IMR-90 (cell line): ENCODE measurements at regions not wholly inside any gene's neighbourhood (a gene's known extent, or its start where the extent isn't known, plus 50 kb on each side); places are given as distances from the start of the nearest gene placed in this dataset.

ENCODE experiments used
- ATAC-seq: fragments of 200-7000 bp; cut with Tn5 transposase; 2 replicates; pipeline ENCODE4 v1.9.1; 2020; ENCODE audit warnings: low read depth, mild to moderate bottlenecking, moderate library complexity
- BruUV-seq: library from RNA; stranded (reverse); fragments of 400-500 nt; replicated peaks from 2 replicates; lab custom pipeline; 2021; lab: Mats Ljungman, UMichigan
- CTCF ChIA-PET: fragments of 300-600 bp; formaldehyde crosslinking; extraction: SDS; loops from one replicate; lab custom pipeline; 2021; ENCODE audit warnings: antibody characterized with exemption; lab: Yijun Ruan, JAX
- POLR2A ChIA-PET: fragments of 300-600 bp; sonication (Branson Sonifier 250); formaldehyde crosslinking; loops from one replicate; lab custom pipeline; 2022; ENCODE audit warnings: antibody characterized with exemption; ENCODE audit not compliant: unreplicated experiment; lab: Charles Lee
- DNase-seq: peaks from one replicate; pipeline ENCODE4 v3.0.0; 2013
- H2AFZ ChIP-seq: replicated peaks from 2 replicates; pipeline ENCODE3; 2013; ENCODE audit warnings: low read length, mild to moderate bottlenecking; ENCODE audit not compliant: poor library complexity
- H2AK5ac ChIP-seq: 2 replicates; pipeline ENCODE4 v1.6.1; 2013; ENCODE audit warnings: low read depth, low read length, inconsistent platforms
- H2AK9ac ChIP-seq: replicated peaks from 2 replicates; pipeline ENCODE3; 2013; ENCODE audit warnings: mild to moderate bottlenecking, low read depth, low read length, moderate library complexity; ENCODE audit not compliant: poor library complexity
- H2BK120ac ChIP-seq: 2 replicates; pipeline ENCODE4 v1.6.1; 2013; ENCODE audit warnings: low read depth, low read length, inconsistent platforms
- H2BK15ac ChIP-seq: 3 replicates; pipeline ENCODE4 v1.6.1; 2013; ENCODE audit warnings: low read depth, low read length, inconsistent platforms
- H2BK20ac ChIP-seq: 2 replicates; pipeline ENCODE4 v1.6.1; 2013; ENCODE audit warnings: low read depth, mild to moderate bottlenecking, inconsistent platforms, low read length, moderate library complexity
- H2BK5ac ChIP-seq: 2 replicates; pipeline ENCODE4 v1.6.1; 2013; ENCODE audit warnings: mild to moderate bottlenecking, low read depth, low read length, inconsistent platforms; ENCODE audit not compliant: poor library complexity, severe bottlenecking
- H3K14ac ChIP-seq: replicated peaks from 2 replicates; pipeline ENCODE4 v1.6.1; 2013; ENCODE audit warnings: low read depth, low read length, inconsistent platforms
- H3K18ac ChIP-seq: 2 replicates; pipeline ENCODE4 v1.6.1; 2013; ENCODE audit warnings: low read depth, low read length, control low read depth
- H3K23ac ChIP-seq: 2 replicates; pipeline ENCODE4 v1.6.1; 2013; ENCODE audit warnings: low read depth, low read length, inconsistent platforms
- H3K27ac ChIP-seq: 2 replicates; pipeline ENCODE4 v1.5.1; 2013; ENCODE audit warnings: mild to moderate bottlenecking, control low read depth, low read length; ENCODE audit not compliant: insufficient read depth
- H3K27me3 ChIP-seq: 2 replicates; pipeline ENCODE4 v1.6.1; 2013; ENCODE audit warnings: low read length; ENCODE audit not compliant: control insufficient read depth, insufficient read depth
- H3K36me3 ChIP-seq: 2 replicates; pipeline ENCODE4 v1.6.1; 2013; ENCODE audit warnings: low read length, mixed read lengths; ENCODE audit not compliant: control insufficient read depth, insufficient read depth
- H3K4ac ChIP-seq: 2 replicates; pipeline ENCODE4 v1.6.1; 2013; ENCODE audit warnings: low read depth, low read length, inconsistent platforms
- H3K4me1 ChIP-seq: 2 replicates; pipeline ENCODE4 v1.6.1; 2013; ENCODE audit warnings: low read length, mixed read lengths; ENCODE audit not compliant: control insufficient read depth, insufficient read depth
- H3K4me2 ChIP-seq: 2 replicates; pipeline ENCODE4 v1.6.1; 2013; ENCODE audit warnings: low read depth, mild to moderate bottlenecking, control low read depth, low read length, moderate library complexity
- H3K4me3 ChIP-seq: 2 replicates; pipeline ENCODE4 v1.5.1; 2013; ENCODE audit warnings: low read depth, mild to moderate bottlenecking, control low read depth, low read length, moderate library complexity; ENCODE audit not compliant: insufficient read depth
- H3K56ac ChIP-seq: 2 replicates; pipeline ENCODE4 v1.6.1; 2013; ENCODE audit warnings: low read length, inconsistent platforms; ENCODE audit not compliant: insufficient read depth; ENCODE audit errors: extremely low read depth
- H3K79me1 ChIP-seq, 2 experiments: 2 replicates each; pipeline ENCODE4 v1.6.1; 2013; ENCODE audit warnings: low read length in 2 of 2, inconsistent platforms in 1 of 2, low read depth in 1 of 2
- H3K9ac ChIP-seq: 2 replicates; pipeline ENCODE4 v1.6.1; 2013; ENCODE audit warnings: low read depth, low read length, control low read depth
- H3K9me1 ChIP-seq: 2 replicates; pipeline ENCODE4 v1.6.1; 2013; ENCODE audit warnings: low read length, inconsistent platforms; ENCODE audit not compliant: insufficient read depth
- H3K9me3 ChIP-seq: 2 replicates; pipeline ENCODE4 v1.6.1; 2013; ENCODE audit warnings: low read length; ENCODE audit not compliant: control insufficient read depth, insufficient read depth
- H4K20me1 ChIP-seq: 2 replicates; pipeline ENCODE4 v1.6.1; 2013; ENCODE audit warnings: low read length, inconsistent platforms; ENCODE audit not compliant: insufficient read depth
- H4K5ac ChIP-seq: 2 replicates; pipeline ENCODE4 v1.6.1; 2013; ENCODE audit warnings: mild to moderate bottlenecking, low read depth, low read length, control low read depth
- H4K8ac ChIP-seq, 2 experiments: 2 replicates each; pipeline ENCODE4 v1.6.1; 2013; ENCODE audit warnings: low read depth in 2 of 2, low read length in 2 of 2, control low read depth in 1 of 2, inconsistent platforms in 1 of 2
- H4K91ac ChIP-seq: 2 replicates; pipeline ENCODE4 v1.6.1; 2013; ENCODE audit warnings: low read depth, low read length, inconsistent platforms; ENCODE audit not compliant: insufficient read depth
- BHLHE40 ChIP-seq: fragments of 150-350 bp; IDR thresholded peaks from 2 replicates; pipeline ENCODE4 v1.6.1; 2016; ENCODE audit warnings: mild to moderate bottlenecking, low read depth, low read length
- CEBPB ChIP-seq: IDR thresholded peaks from 2 replicates; pipeline ENCODE4 v1.6.1; 2012; ENCODE audit warnings: low read depth, low read length, improper control_type of control experiment
- MAFK ChIP-seq: IDR thresholded peaks from 2 replicates; pipeline ENCODE4 v1.6.1; 2012; ENCODE audit warnings: low read depth, low read length, improper control_type of control experiment
- NFE2L2 ChIP-seq: fragments of 150-350 bp; IDR thresholded peaks from 2 replicates; pipeline ENCODE4 v1.6.1; 2016; ENCODE audit warnings: low read depth, mild to moderate bottlenecking, low read length
- POLR2A ChIP-seq: IDR thresholded peaks from 2 replicates; pipeline ENCODE4 v1.6.1; 2012; ENCODE audit warnings: mild to moderate bottlenecking, low read depth, low read length
- RAD21 ChIP-seq: IDR thresholded peaks from 2 replicates; pipeline ENCODE4 v1.6.1; 2012; ENCODE audit warnings: low read length, improper control_type of control experiment
- RCOR1 ChIP-seq: IDR thresholded peaks from 2 replicates; pipeline ENCODE4 v1.6.1; 2012; ENCODE audit warnings: mild to moderate bottlenecking, low read length, improper control_type of control experiment; ENCODE audit not compliant: insufficient replicate concordance
- RFX5 ChIP-seq: IDR thresholded peaks from 2 replicates; pipeline ENCODE4 v1.8.0; 2012; ENCODE audit warnings: low read depth, mild to moderate bottlenecking, low read length, moderate library complexity
- WGBS, 2 experiments: methylation state at CpG; one replicate each; pipeline versions ENCODE4 v1.1.5 to v1.1.7; 2013; ENCODE audit warnings: missing lambda C conversion rate in 2 of 2; ENCODE audit not compliant: insufficient read length in 1 of 2; ENCODE audit errors: extremely low coverage in 2 of 2; 5-methylcytosine and 5-hydroxymethylcytosine counted together
- dilution Hi-C: fragments of 300-500 bp; cut with HindIII; formaldehyde crosslinking; loops from one replicate; pipeline ENCODE4 v1.14.3; 2018; ENCODE audit warnings: low sequenced_read_pairs; ENCODE audit not compliant: unreplicated experiment
- in situ Hi-C: fragments of 300-500 bp; cut with MboI; formaldehyde crosslinking; loops from 3 replicates; pipeline ENCODE4 v1.14.3; 2019; ENCODE audit warnings: low sequenced_read_pairs, inconsistent platforms, mixed read lengths
- intact Hi-C: fragments of 100-400 bp; cut with micrococcal nuclease; formaldehyde crosslinking; loops from 2 replicates; pipeline ENCODE4 v1.10.0; 2022
- TF ChIP-seq, protein P1 (sequence below): conservative IDR thresholded peaks from 2 replicates; pipeline ENCODE4 v1.5.1; 2012; ENCODE audit warnings: mild to moderate bottlenecking, low read depth, low read length, improper control_type of control experiment
- TF ChIP-seq, protein P2 (sequence below): fragments of 150-350 bp; IDR thresholded peaks from 2 replicates; pipeline ENCODE4 v1.6.1; 2017; ENCODE audit warnings: mild to moderate bottlenecking, antibody characterized with exemption, low read length, low read depth

DNA sequence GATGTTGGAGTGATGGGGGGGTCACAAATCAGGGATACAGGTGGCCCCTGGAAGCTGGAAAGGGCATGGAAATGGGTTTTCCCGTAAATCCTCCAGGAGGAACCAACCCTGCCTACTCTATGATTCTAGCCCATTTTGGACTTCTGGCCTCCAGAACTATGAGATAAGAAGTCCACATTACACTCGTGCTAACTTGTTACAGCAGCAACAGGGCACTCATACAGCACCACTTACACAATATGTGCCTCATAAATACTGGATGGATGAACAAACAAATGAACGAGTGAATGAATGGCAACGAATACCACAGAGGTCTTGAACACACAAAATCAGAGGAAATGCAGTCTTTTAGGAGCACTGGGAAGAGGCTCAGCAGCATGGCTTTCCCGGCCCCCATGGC lies 531.3 kb downstream of the NPHP4 start:
- Histone ChIP-seq H4K20me1 (no peaks in the 10 kb centered on the region), H3K27ac (no peak overlapping the region), H4K91ac (no peak overlapping the region), H2BK15ac (no peak overlapping the region), H3K9me1 (no peaks in the 10 kb centered on the region), H2AK9ac (no peak overlapping the region), H3K79me1 (no peaks in the 10 kb centered on the region), H3K4me1 (no peaks in the 10 kb centered on the region), H3K56ac (no peak overlapping the region), H3K4me2 (no peak overlapping the region), H3K18ac (no peak overlapping the region), H4K8ac (no peak overlapping the region), H3K9me3 (peaks cover 38% of the 10 kb centered on the region), H3K4ac (no peak overlapping the region), H4K5ac (no peak overlapping the region), H2AK5ac (no peak overlapping the region), H3K9ac (no peak overlapping the region), H3K27me3 (no peaks in the 10 kb centered on the region), H3K23ac (no peak overlapping the region), H3K14ac (no peak overlapping the region), H2AFZ (no peak overlapping the region), H2BK20ac (no peak overlapping the region), H2BK5ac (no peak overlapping the region), H3K36me3 (no peaks in the 10 kb centered on the region), H2BK120ac (no peak overlapping the region), H3K4me3 (no peak overlapping the region)
- no peak for DNase-seq
- intact Hi-C loops: no loop called here
- in situ Hi-C loops: no loop called here
- dilution Hi-C loops: no loop called here
- CTCF ChIA-PET: no interaction called here
- no peak for ATAC-seq
- no CpG with 5 or more reads among the region's 5 CpGs for WGBS, 2 experiments
- POLR2A ChIA-PET: no interaction called here
- TF ChIP-seq, protein P1, sequence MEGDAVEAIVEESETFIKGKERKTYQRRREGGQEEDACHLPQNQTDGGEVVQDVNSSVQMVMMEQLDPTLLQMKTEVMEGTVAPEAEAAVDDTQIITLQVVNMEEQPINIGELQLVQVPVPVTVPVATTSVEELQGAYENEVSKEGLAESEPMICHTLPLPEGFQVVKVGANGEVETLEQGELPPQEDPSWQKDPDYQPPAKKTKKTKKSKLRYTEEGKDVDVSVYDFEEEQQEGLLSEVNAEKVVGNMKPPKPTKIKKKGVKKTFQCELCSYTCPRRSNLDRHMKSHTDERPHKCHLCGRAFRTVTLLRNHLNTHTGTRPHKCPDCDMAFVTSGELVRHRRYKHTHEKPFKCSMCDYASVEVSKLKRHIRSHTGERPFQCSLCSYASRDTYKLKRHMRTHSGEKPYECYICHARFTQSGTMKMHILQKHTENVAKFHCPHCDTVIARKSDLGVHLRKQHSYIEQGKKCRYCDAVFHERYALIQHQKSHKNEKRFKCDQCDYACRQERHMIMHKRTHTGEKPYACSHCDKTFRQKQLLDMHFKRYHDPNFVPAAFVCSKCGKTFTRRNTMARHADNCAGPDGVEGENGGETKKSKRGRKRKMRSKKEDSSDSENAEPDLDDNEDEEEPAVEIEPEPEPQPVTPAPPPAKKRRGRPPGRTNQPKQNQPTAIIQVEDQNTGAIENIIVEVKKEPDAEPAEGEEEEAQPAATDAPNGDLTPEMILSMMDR: no peak
- TF ChIP-seq RAD21 (no peak), NFE2L2 (no peak), RCOR1 (no peak), MAFK (no peak), BHLHE40 (no peak), RFX5 (no peak), POLR2A (no peak), CEBPB (no peak)
- TF ChIP-seq, protein P2, sequence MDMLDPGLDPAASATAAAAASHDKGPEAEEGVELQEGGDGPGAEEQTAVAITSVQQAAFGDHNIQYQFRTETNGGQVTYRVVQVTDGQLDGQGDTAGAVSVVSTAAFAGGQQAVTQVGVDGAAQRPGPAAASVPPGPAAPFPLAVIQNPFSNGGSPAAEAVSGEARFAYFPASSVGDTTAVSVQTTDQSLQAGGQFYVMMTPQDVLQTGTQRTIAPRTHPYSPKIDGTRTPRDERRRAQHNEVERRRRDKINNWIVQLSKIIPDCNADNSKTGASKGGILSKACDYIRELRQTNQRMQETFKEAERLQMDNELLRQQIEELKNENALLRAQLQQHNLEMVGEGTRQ: no peak
- BruUV-seq: no TSS peak
